K562 (cell line): ENCODE measurements at regions not wholly inside any gene's neighbourhood (a gene's known extent, or its start where the extent isn't known, plus 50 kb on each side); places are given as distances from the start of the nearest gene placed in this dataset.

Source experiments
- ATAC-seq: fragments of 200-7000 bp; cut with Tn5 transposase; 3 replicates; pipeline ENCODE4 v1.9.1; 2020; ENCODE audit warnings: moderate library complexity
- BruUV-seq: library from RNA; stranded (reverse); fragments of 400-500 nt; replicated peaks from 2 replicates; lab custom pipeline; 2021; lab: Mats Ljungman, UMichigan
- CTCF ChIA-PET: fragments of 300-600 bp; formaldehyde crosslinking; extraction: SDS; loops from one replicate; lab custom pipeline; 2021; ENCODE audit warnings: low intra/inter-chr PET ratio; lab: Yijun Ruan, JAX
- POLR2A ChIA-PET: fragments of 300-600, 350-650 bp; sonication (Branson Sonifier 250); formaldehyde crosslinking; extraction: SDS; loops from one replicate; lab custom pipeline; 2021; ENCODE audit warnings: antibody characterized with exemption, inconsistent platforms; lab: Yijun Ruan, JAX
- DNase-seq, 4 experiments: peaks; one replicate each; pipeline versions ENCODE4 v3.0.0 to v3.0.0-alpha.2; 2011 to 2018; ENCODE audit warnings: low spot score in 3 of 4, mixed read lengths in 3 of 4; ENCODE audit errors: extremely low read depth in 1 of 4
- FAIRE-seq: peaks from 2 replicates; lab custom pipeline; 2011; peaks lifted over from hg19 to GRCh38; lab: Jason Lieb, UNC
- H2AFZ ChIP-seq: 2 replicates; pipeline ENCODE4 v1.6.0; 2011; ENCODE audit warnings: low read depth, low read length, control low read depth, inconsistent platforms
- H3K27ac ChIP-seq: fragments of 200-600 bp; 3 replicates; pipeline ENCODE4 v1.8.0; 2011; ENCODE audit warnings: low read depth, mild to moderate bottlenecking, control low read depth, inconsistent platforms, low read length, moderate library complexity, mixed read lengths; ENCODE audit errors: extremely low read depth
- H3K27me3 ChIP-seq, 2 experiments: fragments of 300-600 bp in 1 of 2; 2 replicates in 1 of 2; 3 replicates in 1 of 2; pipeline versions ENCODE4 v1.6.0 to v1.8.0; 2011; ENCODE audit warnings: inconsistent platforms in 2 of 2, low read length in 2 of 2, mild to moderate bottlenecking in 1 of 2, mixed read lengths in 1 of 2, moderate library complexity in 1 of 2; ENCODE audit not compliant: control insufficient read depth in 2 of 2, insufficient read depth in 2 of 2
- H3K36me3 ChIP-seq: fragments of 300-600 bp; 3 replicates; pipeline ENCODE4 v1.8.0; 2011; ENCODE audit warnings: mild to moderate bottlenecking, low read length, inconsistent platforms; ENCODE audit not compliant: control insufficient read depth, insufficient read depth
- H3K4me1 ChIP-seq, 2 experiments: fragments of 200-600 bp in 1 of 2; replicated peaks in 1 of 2; 2 replicates in 1 of 2; 3 replicates in 1 of 2; pipeline versions ENCODE4 v1.5.1 to v1.8.0; 2011; ENCODE audit warnings: inconsistent platforms in 2 of 2, low read length in 2 of 2, mild to moderate bottlenecking in 1 of 2, mixed read lengths in 1 of 2, moderate library complexity in 1 of 2; ENCODE audit not compliant: control insufficient read depth in 2 of 2, insufficient read depth in 2 of 2
- H3K4me2 ChIP-seq: 2 replicates; pipeline ENCODE4 v1.6.1; 2011; ENCODE audit warnings: low read length, control low read depth, inconsistent platforms, mixed read lengths; ENCODE audit not compliant: insufficient read depth
- H3K4me3 ChIP-seq: fragments of 200-600 bp; sonication (generic), shearing (Covaris generic); 2 replicates; pipeline ENCODE4 v1.5.1; 2016; ENCODE audit warnings: control low read depth, inconsistent platforms
- H3K79me2 ChIP-seq: fragments of 200-600 bp; 3 replicates; pipeline ENCODE4 v1.8.0; 2011; ENCODE audit warnings: low read length, inconsistent platforms; ENCODE audit not compliant: control insufficient read depth, insufficient read depth
- H3K9ac ChIP-seq, 2 experiments: 2 replicates each; pipeline versions ENCODE4 v1.6.0 to v1.6.1; 2011; ENCODE audit warnings: low read depth in 2 of 2, low read length in 2 of 2, control low read depth in 1 of 2, inconsistent platforms in 1 of 2, mild to moderate bottlenecking in 1 of 2, mixed read lengths in 1 of 2; ENCODE audit not compliant: insufficient read depth in 1 of 2
- H3K9me1 ChIP-seq: one replicate; pipeline ENCODE4 v1.6.0; 2011; ENCODE audit warnings: inconsistent platforms, mild to moderate bottlenecking, low read length, moderate library complexity; ENCODE audit not compliant: control insufficient read depth, insufficient read depth
- H3K9me3 ChIP-seq: replicated peaks from 2 replicates; pipeline ENCODE4 v1.5.1; 2011; ENCODE audit warnings: low read depth, low read length, inconsistent platforms; ENCODE audit not compliant: control insufficient read depth, insufficient read depth
- H4K20me1 ChIP-seq: replicated peaks from 2 replicates; pipeline ENCODE4 v1.6.1; 2011; ENCODE audit warnings: low read length, inconsistent platforms, mixed read lengths; ENCODE audit not compliant: control insufficient read depth, insufficient read depth
- L3MBTL2 ChIP-seq: fragments of 450-650 bp; IDR thresholded peaks from 2 replicates; pipeline ENCODE4 v1.6.1; 2016; ENCODE audit warnings: mild to moderate bottlenecking, moderate library complexity
- RREB1 ChIP-seq: fragments of 250-450 bp; sonication (Bioruptor Pico); IDR thresholded peaks from 2 replicates; pipeline ENCODE4 v1.4.0; 2020
- SNRNP70 ChIP-seq: fragments of 200-400 bp; formaldehyde crosslinking; optimal IDR thresholded peaks from 2 replicates; pipeline ENCODE3; 2017; ENCODE audit warnings: low read depth, low read length
- TAF1 ChIP-seq: IDR thresholded peaks from 2 replicates; pipeline ENCODE4 v1.6.1; 2011; ENCODE audit warnings: mild to moderate bottlenecking, low read length, moderate library complexity; ENCODE audit not compliant: insufficient read depth, control insufficient read depth, severe bottlenecking; ENCODE audit errors: extremely low read depth
- TCF3 ChIP-seq: sonication (generic); formaldehyde crosslinking; IDR thresholded peaks from 2 replicates; pipeline ENCODE4 v1.4.0; 2020; ENCODE audit warnings: mild to moderate bottlenecking, missing genetic modification reagents
- ZNF445 ChIP-seq: fragments of 250-450 bp; sonication (Bioruptor Pico); IDR thresholded peaks from 2 replicates; pipeline ENCODE4 v1.4.0; 2020; ENCODE audit warnings: low read depth, mild to moderate bottlenecking, moderate library complexity
- in situ Hi-C: fragments of 300-500 bp; cut with MboI; formaldehyde crosslinking; loops from 4 replicates; pipeline ENCODE4 v1.15.0; 2018; ENCODE audit warnings: inconsistent platforms, mixed read lengths
- intact Hi-C: fragments of 100-400 bp; cut with micrococcal nuclease; formaldehyde crosslinking; loops from 2 replicates; pipeline ENCODE4 v1.14.2; 2022

DNA sequence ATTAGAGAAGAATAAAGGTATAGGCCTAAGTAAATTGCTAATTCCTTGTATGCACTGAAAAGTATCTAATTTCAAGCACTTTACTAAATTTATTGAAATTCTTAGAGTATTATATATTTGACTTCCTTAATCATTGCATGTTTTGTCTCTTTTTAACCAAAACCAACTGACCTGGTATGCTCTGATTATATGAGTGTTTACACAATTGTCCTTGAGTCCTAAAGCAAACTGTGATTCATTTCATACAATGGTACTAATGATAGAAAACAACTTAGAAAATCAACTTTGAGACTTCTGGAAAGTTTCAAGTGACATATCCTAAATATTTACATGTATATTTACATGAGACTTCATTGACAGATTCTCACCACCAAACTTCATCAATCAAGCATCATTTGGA lies 1177.1 kb downstream of the ADGRL3 start:
- Histone ChIP-seq H3K4me1 (no peaks in the 10 kb centered on the region), H3K9me1 (no peaks in the 10 kb centered on the region), H3K9ac (no peak overlapping the region), H3K27ac (no peak overlapping the region), H3K27me3 (no peaks in the 10 kb centered on the region), H3K9me3 (no peaks in the 10 kb centered on the region; the same call in 1 of the 2 replicates), H3K4me2 (no peak overlapping the region), H3K36me3 (no peaks in the 10 kb centered on the region), H2AFZ (no peak overlapping the region), H4K20me1 (no peaks in the 10 kb centered on the region), H3K4me3 (no peak overlapping the region), H3K79me2 (no peaks in the 10 kb centered on the region)
- CTCF ChIA-PET = no interaction called here
- no peak for FAIRE-seq
- POLR2A ChIA-PET = no interaction called here
- in situ Hi-C loops = no loop called here
- intact Hi-C loops = no loop called here
- no peak for TF ChIP-seq ZNF445 (CRISPR knock-in tag)
- no peak for TF ChIP-seq RREB1
- no peak for TF ChIP-seq TAF1
- no peak for TF ChIP-seq SNRNP70
- TF ChIP-seq TCF3 (CRISPR knock-in tag) = no peak
- TF ChIP-seq L3MBTL2 = no peak
- DNase-seq = no peak
- no TSS peak for BruUV-seq
- no peak for ATAC-seq
